GM23338 (cell line): ENCODE measurements at regions not wholly inside any gene's neighbourhood (a gene's known extent, or its start where the extent isn't known, plus 50 kb on each side); places are given as distances from the start of the nearest gene placed in this dataset.

ENCODE experiments used
- ATAC-seq: fragments of 200-7000 bp; cut with Tn5 transposase; 3 replicates; pipeline ENCODE4 v1.9.1; 2020
- DNase-seq: peaks from one replicate; pipeline ENCODE4 v3.0.0-alpha.2; 2015; ENCODE audit warnings: low spot score
- H2AFZ ChIP-seq: fragments of 200-600 bp; sonication (generic); 2 replicates; pipeline ENCODE4 v1.8.0; 2016; ENCODE audit warnings: antibody characterized with exemption, mild to moderate bottlenecking, moderate library complexity
- H3F3A ChIP-seq: fragments of 200-600 bp; sonication (generic); replicated peaks from 2 replicates; pipeline ENCODE4 v1.8.0; 2017; ENCODE audit warnings: antibody characterized with exemption, mixed run types, low read depth
- H3K27ac ChIP-seq: fragments of 200-600 bp; sonication (generic); 2 replicates; pipeline ENCODE4 v1.6.1; 2016; ENCODE audit warnings: low read depth
- H3K27me3 ChIP-seq: fragments of 200-600 bp; sonication (generic); 2 replicates; pipeline ENCODE4 v1.8.0; 2016; ENCODE audit warnings: mild to moderate bottlenecking, mixed run types, moderate library complexity; ENCODE audit not compliant: insufficient read depth
- H3K36me3 ChIP-seq: fragments of 200-600 bp; sonication (generic); 2 replicates; pipeline ENCODE4 v1.8.0; 2016; ENCODE audit warnings: mild to moderate bottlenecking; ENCODE audit not compliant: insufficient read depth
- H3K4me1 ChIP-seq: fragments of 200-600 bp; sonication (generic); 2 replicates; pipeline ENCODE4 v1.8.0; 2016; ENCODE audit warnings: mild to moderate bottlenecking, moderate library complexity; ENCODE audit not compliant: insufficient read depth
- H3K4me2 ChIP-seq: fragments of 200-600 bp; sonication (generic); 2 replicates; pipeline ENCODE4 v1.7.1; 2017; ENCODE audit warnings: mixed run types
- H3K4me3 ChIP-seq: fragments of 200-600 bp; sonication (generic); 2 replicates; pipeline ENCODE4 v1.6.1; 2016; ENCODE audit warnings: mixed run types
- H3K79me2 ChIP-seq: fragments of 200-600 bp; sonication (generic); replicated peaks from 2 replicates; pipeline ENCODE4 v1.8.0; 2017; ENCODE audit warnings: mild to moderate bottlenecking; ENCODE audit not compliant: insufficient read depth
- H3K9me2 ChIP-seq: fragments of 200-600 bp; sonication (generic); 2 replicates; pipeline ENCODE4 v1.8.0; 2017; ENCODE audit not compliant: insufficient read depth
- H4K20me1 ChIP-seq: fragments of 200-600 bp; sonication (generic); replicated peaks from 2 replicates; pipeline ENCODE4 v1.8.0; 2017; ENCODE audit warnings: mild to moderate bottlenecking; ENCODE audit not compliant: insufficient read depth
- H3K27ac Mint-ChIP-seq: 2 replicates; pipeline ENCODE4 v1.8.0; 2020; ENCODE audit warnings: inconsistent platforms, mild to moderate bottlenecking, moderate library complexity, mixed read lengths
- H3K27me3 Mint-ChIP-seq: 3 replicates; pipeline ENCODE4 v1.8.0; 2022; ENCODE audit warnings: low read depth, mild to moderate bottlenecking, moderate library complexity, mixed read lengths, inconsistent platforms; ENCODE audit not compliant: insufficient read depth, poor library complexity
- H3K36me3 Mint-ChIP-seq: 3 replicates; pipeline ENCODE4 v1.8.0; 2021; ENCODE audit warnings: low read depth, mild to moderate bottlenecking, inconsistent platforms, moderate library complexity, mixed read lengths
- H3K4me1 Mint-ChIP-seq: 3 replicates; pipeline ENCODE4 v1.8.0; 2020; ENCODE audit warnings: mild to moderate bottlenecking, inconsistent platforms, mixed read lengths
- H3K4me3 Mint-ChIP-seq: 3 replicates; pipeline ENCODE4 v1.8.0; 2021; ENCODE audit warnings: moderate library complexity, mild to moderate bottlenecking, inconsistent platforms, mixed read lengths
- H3K9me3 Mint-ChIP-seq: 3 replicates; pipeline ENCODE4 v1.8.0; 2020; ENCODE audit warnings: moderate library complexity, mild to moderate bottlenecking, inconsistent platforms, mixed read lengths
- CREB1 ChIP-seq: fragments of 250-450 bp; sonication (Bioruptor Pico); IDR thresholded peaks from 2 replicates; pipeline ENCODE4 v1.5.0; 2020; ENCODE audit warnings: low read depth, mild to moderate bottlenecking, moderate library complexity
- EZH2 ChIP-seq: fragments of 200-600 bp; sonication (generic); IDR thresholded peaks from one replicate; pipeline ENCODE4 v1.8.0; 2017; ENCODE audit warnings: antibody characterized with exemption, mild to moderate bottlenecking, low read depth; ENCODE audit not compliant: unreplicated experiment
- EZH2phosphoT487 ChIP-seq: fragments of 200-600 bp; sonication (generic); IDR thresholded peaks from one replicate; pipeline ENCODE4 v1.8.1; 2018; ENCODE audit warnings: antibody characterized with exemption; ENCODE audit not compliant: unreplicated experiment
- JUNB ChIP-seq: IDR thresholded peaks from one replicate; pipeline ENCODE4 v1.6.1; 2016; ENCODE audit warnings: antibody characterized with exemption; ENCODE audit not compliant: unreplicated experiment
- NANOG ChIP-seq: IDR thresholded peaks from 2 replicates; pipeline ENCODE4 v1.6.1; 2016; ENCODE audit warnings: antibody characterized with exemption, borderline replicate concordance
- STAT1 ChIP-seq: IDR thresholded peaks from one replicate; pipeline ENCODE4 v1.6.1; 2016; ENCODE audit warnings: antibody characterized with exemption; ENCODE audit not compliant: unreplicated experiment
- ZNF114 ChIP-seq: fragments of 250-450 bp; sonication (Bioruptor Pico); IDR thresholded peaks from 2 replicates; pipeline ENCODE4 v1.5.0; 2020; ENCODE audit warnings: mild to moderate bottlenecking, moderate library complexity
- ZNF331 ChIP-seq: fragments of 250-450 bp; sonication (Bioruptor Pico); IDR thresholded peaks from 2 replicates; pipeline ENCODE4 v1.5.0; 2020; ENCODE audit warnings: low read depth, mild to moderate bottlenecking, moderate library complexity
- TF ChIP-seq, protein P1 (sequence below), 2 experiments: fragments of 200-600 bp in 1 of 2; sonication (generic) in 1 of 2; conservative IDR thresholded peaks; 2 replicates each; pipeline versions ENCODE4 v1.5.1 to v1.6.1; 2016 to 2017; ENCODE audit warnings: antibody characterized with exemption in 2 of 2, low read depth in 2 of 2, mild to moderate bottlenecking in 2 of 2, moderate library complexity in 1 of 2
- TF ChIP-seq, protein P2 (sequence below): fragments of 250-450 bp; sonication (Bioruptor Pico); IDR thresholded peaks from 2 replicates; pipeline ENCODE4 v1.5.0; 2020; ENCODE audit warnings: mild to moderate bottlenecking, moderate library complexity
- TF ChIP-seq, protein P3 (sequence below): IDR thresholded peaks from one replicate; pipeline ENCODE4 v1.6.1; 2018; ENCODE audit warnings: antibody characterized with exemption; ENCODE audit not compliant: unreplicated experiment
- TF ChIP-seq, protein P4 (sequence below): IDR thresholded peaks from 2 replicates; pipeline ENCODE4 v1.6.1; 2016; ENCODE audit warnings: antibody characterized with exemption

DNA sequence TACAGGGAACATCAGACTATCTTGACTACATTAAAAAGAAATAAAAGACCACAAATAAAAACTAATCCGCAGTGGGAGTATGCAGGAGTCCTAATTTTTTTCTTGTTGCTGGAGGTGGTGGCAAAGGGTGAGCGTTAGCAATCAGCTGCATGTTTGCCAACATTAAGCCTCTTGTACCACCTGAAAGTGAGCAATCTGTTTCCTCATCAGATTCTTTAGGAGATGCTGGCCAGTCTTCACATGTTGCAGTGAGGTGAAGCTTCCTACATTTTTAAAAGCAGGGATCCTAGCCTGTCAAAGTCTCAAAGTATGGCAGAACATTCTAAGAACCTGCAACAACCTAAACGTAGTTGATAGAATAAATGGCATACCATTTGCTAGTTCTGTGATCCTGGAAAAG is 162.2 kb upstream of the MEF2C start:
- H3K9me3 Mint-ChIP-seq = peaks cover 16% of the 10 kb centered on the region

More for the DNA sequence above, 162.2 kb upstream of the MEF2C start:
- H2AFZ ChIP-seq = no peak overlapping the region
- TF ChIP-seq, protein P1, sequence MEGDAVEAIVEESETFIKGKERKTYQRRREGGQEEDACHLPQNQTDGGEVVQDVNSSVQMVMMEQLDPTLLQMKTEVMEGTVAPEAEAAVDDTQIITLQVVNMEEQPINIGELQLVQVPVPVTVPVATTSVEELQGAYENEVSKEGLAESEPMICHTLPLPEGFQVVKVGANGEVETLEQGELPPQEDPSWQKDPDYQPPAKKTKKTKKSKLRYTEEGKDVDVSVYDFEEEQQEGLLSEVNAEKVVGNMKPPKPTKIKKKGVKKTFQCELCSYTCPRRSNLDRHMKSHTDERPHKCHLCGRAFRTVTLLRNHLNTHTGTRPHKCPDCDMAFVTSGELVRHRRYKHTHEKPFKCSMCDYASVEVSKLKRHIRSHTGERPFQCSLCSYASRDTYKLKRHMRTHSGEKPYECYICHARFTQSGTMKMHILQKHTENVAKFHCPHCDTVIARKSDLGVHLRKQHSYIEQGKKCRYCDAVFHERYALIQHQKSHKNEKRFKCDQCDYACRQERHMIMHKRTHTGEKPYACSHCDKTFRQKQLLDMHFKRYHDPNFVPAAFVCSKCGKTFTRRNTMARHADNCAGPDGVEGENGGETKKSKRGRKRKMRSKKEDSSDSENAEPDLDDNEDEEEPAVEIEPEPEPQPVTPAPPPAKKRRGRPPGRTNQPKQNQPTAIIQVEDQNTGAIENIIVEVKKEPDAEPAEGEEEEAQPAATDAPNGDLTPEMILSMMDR (conservative IDR thresholded peaks at IDR 0.05; ENCODE audit: low read depth in 2 of 2) = no peak
- TF ChIP-seq EZH2 = no peak
- TF ChIP-seq ZNF114 (CRISPR knock-in tag) = no peak
- TF ChIP-seq ZNF331 (CRISPR knock-in tag) = no peak
- TF ChIP-seq, protein P2, sequence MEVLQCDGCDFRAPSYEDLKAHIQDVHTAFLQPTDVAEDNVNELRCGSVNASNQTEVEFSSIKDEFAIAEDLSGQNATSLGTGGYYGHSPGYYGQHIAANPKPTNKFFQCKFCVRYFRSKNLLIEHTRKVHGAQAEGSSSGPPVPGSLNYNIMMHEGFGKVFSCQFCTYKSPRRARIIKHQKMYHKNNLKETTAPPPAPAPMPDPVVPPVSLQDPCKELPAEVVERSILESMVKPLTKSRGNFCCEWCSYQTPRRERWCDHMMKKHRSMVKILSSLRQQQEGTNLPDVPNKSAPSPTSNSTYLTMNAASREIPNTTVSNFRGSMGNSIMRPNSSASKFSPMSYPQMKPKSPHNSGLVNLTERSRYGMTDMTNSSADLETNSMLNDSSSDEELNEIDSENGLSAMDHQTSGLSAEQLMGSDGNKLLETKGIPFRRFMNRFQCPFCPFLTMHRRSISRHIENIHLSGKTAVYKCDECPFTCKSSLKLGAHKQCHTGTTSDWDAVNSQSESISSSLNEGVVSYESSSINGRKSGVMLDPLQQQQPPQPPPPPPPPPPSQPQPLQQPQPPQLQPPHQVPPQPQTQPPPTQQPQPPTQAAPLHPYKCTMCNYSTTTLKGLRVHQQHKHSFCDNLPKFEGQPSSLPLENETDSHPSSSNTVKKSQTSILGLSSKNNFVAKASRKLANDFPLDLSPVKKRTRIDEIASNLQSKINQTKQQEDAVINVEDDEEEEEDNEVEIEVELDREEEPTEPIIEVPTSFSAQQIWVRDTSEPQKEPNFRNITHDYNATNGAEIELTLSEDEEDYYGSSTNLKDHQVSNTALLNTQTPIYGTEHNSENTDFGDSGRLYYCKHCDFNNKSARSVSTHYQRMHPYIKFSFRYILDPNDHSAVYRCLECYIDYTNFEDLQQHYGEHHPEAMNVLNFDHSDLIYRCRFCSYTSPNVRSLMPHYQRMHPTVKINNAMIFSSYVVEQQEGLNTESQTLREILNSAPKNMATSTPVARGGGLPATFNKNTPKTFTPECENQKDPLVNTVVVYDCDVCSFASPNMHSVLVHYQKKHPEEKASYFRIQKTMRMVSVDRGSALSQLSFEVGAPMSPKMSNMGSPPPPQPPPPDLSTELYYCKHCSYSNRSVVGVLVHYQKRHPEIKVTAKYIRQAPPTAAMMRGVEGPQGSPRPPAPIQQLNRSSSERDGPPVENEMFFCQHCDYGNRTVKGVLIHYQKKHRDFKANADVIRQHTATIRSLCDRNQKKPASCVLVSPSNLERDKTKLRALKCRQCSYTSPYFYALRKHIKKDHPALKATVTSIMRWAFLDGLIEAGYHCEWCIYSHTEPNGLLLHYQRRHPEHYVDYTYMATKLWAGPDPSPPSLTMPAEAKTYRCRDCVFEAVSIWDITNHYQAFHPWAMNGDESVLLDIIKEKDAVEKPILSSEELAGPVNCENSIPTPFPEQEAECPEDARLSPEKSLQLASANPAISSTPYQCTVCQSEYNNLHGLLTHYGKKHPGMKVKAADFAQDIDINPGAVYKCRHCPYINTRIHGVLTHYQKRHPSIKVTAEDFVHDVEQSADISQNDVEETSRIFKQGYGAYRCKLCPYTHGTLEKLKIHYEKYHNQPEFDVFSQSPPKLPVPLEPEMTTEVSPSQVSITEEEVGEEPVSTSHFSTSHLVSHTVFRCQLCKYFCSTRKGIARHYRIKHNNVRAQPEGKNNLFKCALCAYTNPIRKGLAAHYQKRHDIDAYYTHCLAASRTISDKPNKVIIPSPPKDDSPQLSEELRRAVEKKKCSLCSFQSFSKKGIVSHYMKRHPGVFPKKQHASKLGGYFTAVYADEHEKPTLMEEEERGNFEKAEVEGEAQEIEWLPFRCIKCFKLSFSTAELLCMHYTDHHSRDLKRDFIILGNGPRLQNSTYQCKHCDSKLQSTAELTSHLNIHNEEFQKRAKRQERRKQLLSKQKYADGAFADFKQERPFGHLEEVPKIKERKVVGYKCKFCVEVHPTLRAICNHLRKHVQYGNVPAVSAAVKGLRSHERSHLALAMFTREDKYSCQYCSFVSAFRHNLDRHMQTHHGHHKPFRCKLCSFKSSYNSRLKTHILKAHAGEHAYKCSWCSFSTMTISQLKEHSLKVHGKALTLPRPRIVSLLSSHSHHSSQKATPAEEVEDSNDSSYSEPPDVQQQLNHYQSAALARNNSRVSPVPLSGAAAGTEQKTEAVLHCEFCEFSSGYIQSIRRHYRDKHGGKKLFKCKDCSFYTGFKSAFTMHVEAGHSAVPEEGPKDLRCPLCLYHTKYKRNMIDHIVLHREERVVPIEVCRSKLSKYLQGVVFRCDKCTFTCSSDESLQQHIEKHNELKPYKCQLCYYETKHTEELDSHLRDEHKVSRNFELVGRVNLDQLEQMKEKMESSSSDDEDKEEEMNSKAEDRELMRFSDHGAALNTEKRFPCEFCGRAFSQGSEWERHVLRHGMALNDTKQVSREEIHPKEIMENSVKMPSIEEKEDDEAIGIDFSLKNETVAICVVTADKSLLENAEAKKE (CRISPR knock-in tag) = no peak
- TF ChIP-seq NANOG = no peak
- TF ChIP-seq CREB1 (CRISPR knock-in tag) = no peak
- TF ChIP-seq, protein P3, sequence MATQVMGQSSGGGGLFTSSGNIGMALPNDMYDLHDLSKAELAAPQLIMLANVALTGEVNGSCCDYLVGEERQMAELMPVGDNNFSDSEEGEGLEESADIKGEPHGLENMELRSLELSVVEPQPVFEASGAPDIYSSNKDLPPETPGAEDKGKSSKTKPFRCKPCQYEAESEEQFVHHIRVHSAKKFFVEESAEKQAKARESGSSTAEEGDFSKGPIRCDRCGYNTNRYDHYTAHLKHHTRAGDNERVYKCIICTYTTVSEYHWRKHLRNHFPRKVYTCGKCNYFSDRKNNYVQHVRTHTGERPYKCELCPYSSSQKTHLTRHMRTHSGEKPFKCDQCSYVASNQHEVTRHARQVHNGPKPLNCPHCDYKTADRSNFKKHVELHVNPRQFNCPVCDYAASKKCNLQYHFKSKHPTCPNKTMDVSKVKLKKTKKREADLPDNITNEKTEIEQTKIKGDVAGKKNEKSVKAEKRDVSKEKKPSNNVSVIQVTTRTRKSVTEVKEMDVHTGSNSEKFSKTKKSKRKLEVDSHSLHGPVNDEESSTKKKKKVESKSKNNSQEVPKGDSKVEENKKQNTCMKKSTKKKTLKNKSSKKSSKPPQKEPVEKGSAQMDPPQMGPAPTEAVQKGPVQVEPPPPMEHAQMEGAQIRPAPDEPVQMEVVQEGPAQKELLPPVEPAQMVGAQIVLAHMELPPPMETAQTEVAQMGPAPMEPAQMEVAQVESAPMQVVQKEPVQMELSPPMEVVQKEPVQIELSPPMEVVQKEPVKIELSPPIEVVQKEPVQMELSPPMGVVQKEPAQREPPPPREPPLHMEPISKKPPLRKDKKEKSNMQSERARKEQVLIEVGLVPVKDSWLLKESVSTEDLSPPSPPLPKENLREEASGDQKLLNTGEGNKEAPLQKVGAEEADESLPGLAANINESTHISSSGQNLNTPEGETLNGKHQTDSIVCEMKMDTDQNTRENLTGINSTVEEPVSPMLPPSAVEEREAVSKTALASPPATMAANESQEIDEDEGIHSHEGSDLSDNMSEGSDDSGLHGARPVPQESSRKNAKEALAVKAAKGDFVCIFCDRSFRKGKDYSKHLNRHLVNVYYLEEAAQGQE = no peak
- TF ChIP-seq JUNB = no peak
- TF ChIP-seq, protein P4, sequence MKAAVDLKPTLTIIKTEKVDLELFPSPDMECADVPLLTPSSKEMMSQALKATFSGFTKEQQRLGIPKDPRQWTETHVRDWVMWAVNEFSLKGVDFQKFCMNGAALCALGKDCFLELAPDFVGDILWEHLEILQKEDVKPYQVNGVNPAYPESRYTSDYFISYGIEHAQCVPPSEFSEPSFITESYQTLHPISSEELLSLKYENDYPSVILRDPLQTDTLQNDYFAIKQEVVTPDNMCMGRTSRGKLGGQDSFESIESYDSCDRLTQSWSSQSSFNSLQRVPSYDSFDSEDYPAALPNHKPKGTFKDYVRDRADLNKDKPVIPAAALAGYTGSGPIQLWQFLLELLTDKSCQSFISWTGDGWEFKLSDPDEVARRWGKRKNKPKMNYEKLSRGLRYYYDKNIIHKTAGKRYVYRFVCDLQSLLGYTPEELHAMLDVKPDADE = no peak
- no peak for TF ChIP-seq EZH2phosphoT487
- TF ChIP-seq STAT1 = no peak
- H3F3A ChIP-seq = no peaks in the 10 kb centered on the region
- Mint-ChIP-seq H3K36me3 (peaks cover 13% of the 10 kb centered on the region), H3K4me3 (no peak overlapping the region), H3K27me3 (no peaks in the 10 kb centered on the region), H3K27ac (0 out of 2 replicates have a peak overlapping the region, but pooled peaks have one; percentile 60), H3K4me1 (peaks cover 11% of the 10 kb centered on the region; the same call in 2 of the 3 replicates)
- DNase-seq (no peak), ATAC-seq (no peak)
- H3K4me3 ChIP-seq = no peak overlapping the region
- no peaks in the 10 kb centered on the region for H3K9me2 ChIP-seq
- H3K27ac ChIP-seq = no peak overlapping the region
- no peaks in the 10 kb centered on the region for H3K36me3 ChIP-seq
- H3K4me2 ChIP-seq = no peak overlapping the region
- H4K20me1 ChIP-seq = no peaks in the 10 kb centered on the region; the same call in 1 of the 2 replicates
- H3K79me2 ChIP-seq = no peaks in the 10 kb centered on the region
- H3K27me3 ChIP-seq = no peaks in the 10 kb centered on the region
- H3K4me1 ChIP-seq = peaks cover 6% of the 10 kb centered on the region; the same call in 1 of the 2 replicates
